Hepatocyte (in vitro differentiated cells): ENCODE measurements at regions not wholly inside any gene's neighbourhood (a gene's known extent, or its start where the extent isn't known, plus 50 kb on each side); places are given as distances from the start of the nearest gene placed in this dataset.

ENCODE experiments used
- CTCF ChIP-seq: fragments of 200-600 bp; sonication (generic); IDR thresholded peaks from 2 replicates; pipeline ENCODE4 v1.5.1; 2016; ENCODE audit warnings: antibody characterized with exemption, mild to moderate bottlenecking; ENCODE audit not compliant: poor library complexity
- EZH2 ChIP-seq: fragments of 200-600 bp; sonication (generic); IDR thresholded peaks from 2 replicates; pipeline ENCODE4 v1.6.1; 2016; ENCODE audit warnings: antibody characterized with exemption, mild to moderate bottlenecking, borderline replicate concordance

GRCh38 chr1:88168126-88168525, 515.9 kb upstream of the PKN2 start:
- TF ChIP-seq CTCF (no peak), EZH2 (no peak)
